IMR-90 (cell line): ENCODE measurements at regions not wholly inside any gene's neighbourhood (a gene's known extent, or its start where the extent isn't known, plus 50 kb on each side); places are given as distances from the start of the nearest gene placed in this dataset.

Source experiments
- ATAC-seq: fragments of 200-7000 bp; cut with Tn5 transposase; 2 replicates; pipeline ENCODE4 v1.9.1; 2020; ENCODE audit warnings: low read depth, mild to moderate bottlenecking, moderate library complexity
- BruUV-seq: library from RNA; stranded (reverse); fragments of 400-500 nt; replicated peaks from 2 replicates; lab custom pipeline; 2021; lab: Mats Ljungman, UMichigan
- CTCF ChIA-PET: fragments of 300-600 bp; formaldehyde crosslinking; extraction: SDS; loops from one replicate; lab custom pipeline; 2021; ENCODE audit warnings: antibody characterized with exemption; lab: Yijun Ruan, JAX
- POLR2A ChIA-PET: fragments of 300-600 bp; sonication (Branson Sonifier 250); formaldehyde crosslinking; loops from one replicate; lab custom pipeline; 2022; ENCODE audit warnings: antibody characterized with exemption; ENCODE audit not compliant: unreplicated experiment; lab: Charles Lee
- DNase-seq: peaks from one replicate; pipeline ENCODE4 v3.0.0; 2013
- H2AFZ ChIP-seq: replicated peaks from 2 replicates; pipeline ENCODE3; 2013; ENCODE audit warnings: low read length, mild to moderate bottlenecking; ENCODE audit not compliant: poor library complexity
- H2AK5ac ChIP-seq: 2 replicates; pipeline ENCODE4 v1.6.1; 2013; ENCODE audit warnings: low read depth, low read length, inconsistent platforms
- H2AK9ac ChIP-seq: replicated peaks from 2 replicates; pipeline ENCODE3; 2013; ENCODE audit warnings: mild to moderate bottlenecking, low read depth, low read length, moderate library complexity; ENCODE audit not compliant: poor library complexity
- H2BK120ac ChIP-seq: 2 replicates; pipeline ENCODE4 v1.6.1; 2013; ENCODE audit warnings: low read depth, low read length, inconsistent platforms
- H2BK15ac ChIP-seq: 3 replicates; pipeline ENCODE4 v1.6.1; 2013; ENCODE audit warnings: low read depth, low read length, inconsistent platforms
- H2BK20ac ChIP-seq: 2 replicates; pipeline ENCODE4 v1.6.1; 2013; ENCODE audit warnings: low read depth, mild to moderate bottlenecking, inconsistent platforms, low read length, moderate library complexity
- H2BK5ac ChIP-seq: 2 replicates; pipeline ENCODE4 v1.6.1; 2013; ENCODE audit warnings: mild to moderate bottlenecking, low read depth, low read length, inconsistent platforms; ENCODE audit not compliant: poor library complexity, severe bottlenecking
- H3K14ac ChIP-seq: replicated peaks from 2 replicates; pipeline ENCODE4 v1.6.1; 2013; ENCODE audit warnings: low read depth, low read length, inconsistent platforms
- H3K18ac ChIP-seq: 2 replicates; pipeline ENCODE4 v1.6.1; 2013; ENCODE audit warnings: low read depth, low read length, control low read depth
- H3K23ac ChIP-seq: 2 replicates; pipeline ENCODE4 v1.6.1; 2013; ENCODE audit warnings: low read depth, low read length, inconsistent platforms
- H3K27ac ChIP-seq: 2 replicates; pipeline ENCODE4 v1.5.1; 2013; ENCODE audit warnings: mild to moderate bottlenecking, control low read depth, low read length; ENCODE audit not compliant: insufficient read depth
- H3K27me3 ChIP-seq: 2 replicates; pipeline ENCODE4 v1.6.1; 2013; ENCODE audit warnings: low read length; ENCODE audit not compliant: control insufficient read depth, insufficient read depth
- H3K36me3 ChIP-seq: 2 replicates; pipeline ENCODE4 v1.6.1; 2013; ENCODE audit warnings: low read length, mixed read lengths; ENCODE audit not compliant: control insufficient read depth, insufficient read depth
- H3K4ac ChIP-seq: 2 replicates; pipeline ENCODE4 v1.6.1; 2013; ENCODE audit warnings: low read depth, low read length, inconsistent platforms
- H3K4me1 ChIP-seq: 2 replicates; pipeline ENCODE4 v1.6.1; 2013; ENCODE audit warnings: low read length, mixed read lengths; ENCODE audit not compliant: control insufficient read depth, insufficient read depth
- H3K4me2 ChIP-seq: 2 replicates; pipeline ENCODE4 v1.6.1; 2013; ENCODE audit warnings: low read depth, mild to moderate bottlenecking, control low read depth, low read length, moderate library complexity
- H3K4me3 ChIP-seq: 2 replicates; pipeline ENCODE4 v1.5.1; 2013; ENCODE audit warnings: low read depth, mild to moderate bottlenecking, control low read depth, low read length, moderate library complexity; ENCODE audit not compliant: insufficient read depth
- H3K56ac ChIP-seq: 2 replicates; pipeline ENCODE4 v1.6.1; 2013; ENCODE audit warnings: low read length, inconsistent platforms; ENCODE audit not compliant: insufficient read depth; ENCODE audit errors: extremely low read depth
- H3K79me1 ChIP-seq, 2 experiments: 2 replicates each; pipeline ENCODE4 v1.6.1; 2013; ENCODE audit warnings: low read length in 2 of 2, inconsistent platforms in 1 of 2, low read depth in 1 of 2
- H3K9ac ChIP-seq: 2 replicates; pipeline ENCODE4 v1.6.1; 2013; ENCODE audit warnings: low read depth, low read length, control low read depth
- H3K9me1 ChIP-seq: 2 replicates; pipeline ENCODE4 v1.6.1; 2013; ENCODE audit warnings: low read length, inconsistent platforms; ENCODE audit not compliant: insufficient read depth
- H3K9me3 ChIP-seq: 2 replicates; pipeline ENCODE4 v1.6.1; 2013; ENCODE audit warnings: low read length; ENCODE audit not compliant: control insufficient read depth, insufficient read depth
- H4K20me1 ChIP-seq: 2 replicates; pipeline ENCODE4 v1.6.1; 2013; ENCODE audit warnings: low read length, inconsistent platforms; ENCODE audit not compliant: insufficient read depth
- H4K5ac ChIP-seq: 2 replicates; pipeline ENCODE4 v1.6.1; 2013; ENCODE audit warnings: mild to moderate bottlenecking, low read depth, low read length, control low read depth
- H4K8ac ChIP-seq, 2 experiments: 2 replicates each; pipeline ENCODE4 v1.6.1; 2013; ENCODE audit warnings: low read depth in 2 of 2, low read length in 2 of 2, control low read depth in 1 of 2, inconsistent platforms in 1 of 2
- H4K91ac ChIP-seq: 2 replicates; pipeline ENCODE4 v1.6.1; 2013; ENCODE audit warnings: low read depth, low read length, inconsistent platforms; ENCODE audit not compliant: insufficient read depth
- CHD1 ChIP-seq: IDR thresholded peaks from 2 replicates; pipeline ENCODE4 v1.6.1; 2012; ENCODE audit warnings: low read depth, low read length, improper control_type of control experiment
- FOS ChIP-seq: fragments of 150-350 bp; IDR thresholded peaks from 2 replicates; pipeline ENCODE4 v1.6.1; 2016; ENCODE audit warnings: low read depth, low read length
- WGBS, 2 experiments: methylation state at CpG; one replicate each; pipeline versions ENCODE4 v1.1.5 to v1.1.7; 2013; ENCODE audit warnings: missing lambda C conversion rate in 2 of 2; ENCODE audit not compliant: insufficient read length in 1 of 2; ENCODE audit errors: extremely low coverage in 2 of 2; 5-methylcytosine and 5-hydroxymethylcytosine counted together
- dilution Hi-C: fragments of 300-500 bp; cut with HindIII; formaldehyde crosslinking; loops from one replicate; pipeline ENCODE4 v1.14.3; 2018; ENCODE audit warnings: low sequenced_read_pairs; ENCODE audit not compliant: unreplicated experiment
- in situ Hi-C: fragments of 300-500 bp; cut with MboI; formaldehyde crosslinking; loops from 3 replicates; pipeline ENCODE4 v1.14.3; 2019; ENCODE audit warnings: low sequenced_read_pairs, inconsistent platforms, mixed read lengths
- intact Hi-C: fragments of 100-400 bp; cut with micrococcal nuclease; formaldehyde crosslinking; loops from 2 replicates; pipeline ENCODE4 v1.10.0; 2022

DNA sequence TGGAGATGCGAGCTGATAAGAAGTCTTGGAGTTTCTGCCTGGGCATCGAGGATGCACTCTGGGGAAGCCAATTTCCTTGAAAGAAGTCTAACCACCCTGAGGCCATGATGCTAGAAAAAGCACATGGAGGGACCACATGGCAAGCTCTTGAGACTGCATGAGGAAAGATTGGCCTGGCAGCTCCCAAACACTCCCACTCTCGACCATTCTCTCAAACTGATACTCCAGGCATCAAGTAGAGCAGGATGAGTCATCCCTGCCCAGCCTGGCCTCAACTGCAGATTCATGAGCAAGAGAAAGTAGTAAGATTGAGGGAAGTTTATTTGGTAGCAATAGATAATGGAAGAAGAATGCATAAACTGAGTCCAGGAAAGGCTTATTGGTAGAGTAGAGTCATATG, 194.3 kb downstream of the KIF18A start:
- TF ChIP-seq CHD1 (no peak), FOS (peak; percentile 87)
- H3K4me2 ChIP-seq = peak overlapping the region; percentile 18; the same call in 1 of the 2 replicates
- H3K9me1 ChIP-seq = peaks cover 9% of the 10 kb centered on the region
- H3K27me3 ChIP-seq = no peaks in the 10 kb centered on the region
- CTCF ChIA-PET = interaction anchor here (0.9 kb wide), 1 partner anchor 74 kb away, joined by 3 read pairs; no protein-coding TSS in a partner anchor
- peak overlapping the region; percentile 61 for H3K4ac ChIP-seq
- intact Hi-C loops = no loop called here
- peak overlapping the region; percentile 95 for H2BK20ac ChIP-seq
- H3K9ac ChIP-seq = no peak overlapping the region
- 100% methylated on average over 1 of the region's 3 CpGs; no CpG with 5 or more reads in 1 of the 2 experiments for WGBS, 2 experiments
- H3K79me1 ChIP-seq = no peaks in the 10 kb centered on the region
- peak overlapping the region; percentile 60 for H2AFZ ChIP-seq
- DNase-seq (peak; percentile 85), ATAC-seq (peak; percentile 74)
- no peak overlapping the region for H2AK9ac ChIP-seq
- H4K91ac ChIP-seq = peak overlapping the region; percentile 65
- no peaks in the 10 kb centered on the region for H4K20me1 ChIP-seq
- peak overlapping the region; percentile 61 for H2BK5ac ChIP-seq
- peak overlapping the region; percentile 5; the same call in 1 of the 2 replicates for H4K5ac ChIP-seq
- POLR2A ChIA-PET = interaction anchor here (0.6 kb wide), 1 partner anchor 226 kb away, joined by 4 read pairs; no protein-coding TSS in a partner anchor
- peak overlapping the region; percentile 57; the same call in 1 of the 2 replicates for H3K23ac ChIP-seq
- H3K4me1 ChIP-seq = peaks cover 6% of the 10 kb centered on the region; the same call in 1 of the 2 replicates
- peak overlapping the region; percentile 17; the same call in 1 of the 3 replicates for H2BK15ac ChIP-seq
- in situ Hi-C loops = no loop called here
- peak overlapping the region in 1 of 2 experiments; percentile 61; a peak in 2 of 4 replicates for H4K8ac ChIP-seq
- no peaks in the 10 kb centered on the region for H3K9me3 ChIP-seq
- H3K4me3 ChIP-seq = no peak overlapping the region
- peak overlapping the region; percentile 41; the same call in 1 of the 2 replicates for H3K56ac ChIP-seq
- H3K18ac ChIP-seq = peak overlapping the region; percentile 41; the same call in 1 of the 2 replicates
- peak overlapping the region; percentile 3; the same call in 1 of the 2 replicates for H3K27ac ChIP-seq
- dilution Hi-C loops = no loop called here
- H2BK120ac ChIP-seq = peak overlapping the region; percentile 95
- no TSS peak for BruUV-seq
- H3K36me3 ChIP-seq = no peaks in the 10 kb centered on the region
- H2AK5ac ChIP-seq = peak overlapping the region; percentile 27; the same call in 1 of the 2 replicates
- H3K14ac ChIP-seq = peak overlapping the region; percentile 79
